ENCODE measurements at regions not wholly inside any gene's neighbourhood (a gene's known extent, or its start where the extent isn't known, plus 50 kb on each side); places are given as distances from the start of the nearest gene placed in this dataset.

GRCh38 chr12:116381744-116382685, 104.5 kb upstream of the MED13L start:
- DNase-seq (ENCODE audit: low read depth) = no peak

- no peak for DNase-seq (ENCODE audit: low read depth)
These were observed 105.4 kb upstream of the MED13L start for GRCh38 chr12:116382686-116383530.

GRCh38 chr12:116384175-116384574, 106.7 kb upstream of the MED13L start:
- DNase-seq (ENCODE audit: low read depth) = no peak

- no peak for DNase-seq (ENCODE audit: low read depth)
These were observed 107.4 kb upstream of the MED13L start for GRCh38 chr12:116384691-116385485.

- no peak for DNase-seq (ENCODE audit: low read depth)
These were observed 108.2 kb upstream of the MED13L start for GRCh38 chr12:116385486-116386217.

GRCh38 chr12:116389326-116389725, 111.8 kb upstream of the MED13L start:
- no peak for DNase-seq (ENCODE audit: low read depth)

GRCh38 chr12:116389990-116390389, 112.5 kb upstream of the MED13L start:
- no peak for DNase-seq (ENCODE audit: low read depth)

GRCh38 chr12:116390401-116391335, 113.2 kb upstream of the MED13L start:
- no peak for DNase-seq (ENCODE audit: low read depth)

- no peak for DNase-seq (ENCODE audit: low read depth)
These were observed 114.0 kb upstream of the MED13L start for GRCh38 chr12:116391501-116391900.

GRCh38 chr12:116392061-116392460, 114.6 kb upstream of the MED13L start:
- no peak for DNase-seq (ENCODE audit: low read depth)

- no peak for DNase-seq (ENCODE audit: low read depth)
These were observed 115.8 kb upstream of the MED13L start for GRCh38 chr12:116393255-116393654.

GRCh38 chr12:116393859-116394650, 116.6 kb upstream of the MED13L start:
- no peak for DNase-seq (ENCODE audit: low read depth)

- no peak for DNase-seq (ENCODE audit: low read depth)
These were observed 117.9 kb upstream of the MED13L start for GRCh38 chr12:116395396-116395795.

GRCh38 chr12:116397148-116397547, 119.7 kb upstream of the MED13L start:
- no peak for DNase-seq (ENCODE audit: low read depth)

- no peak for DNase-seq (ENCODE audit: low read depth)
These were observed 120.7 kb upstream of the MED13L start for GRCh38 chr12:116398193-116398592.

- DNase-seq (ENCODE audit: low read depth) = no peak
These were observed 121.6 kb upstream of the MED13L start for GRCh38 chr12:116399055-116399454.

- DNase-seq (ENCODE audit: low read depth) = no peak
These were observed 123.3 kb upstream of the MED13L start for GRCh38 chr12:116400636-116401372.

GRCh38 chr12:116401565-116401964, 124.1 kb upstream of the MED13L start:
- DNase-seq (ENCODE audit: low read depth) = no peak

All from stimulated activated CD8-positive, alpha-beta memory T cell treated with anti-CD3 and anti-CD28 coated beads, Interleukin-12 subunit alpha, Interleukin-12 subunit beta, amount 100 ng/mL, for 1 hour (primary cell).